ENCODE measurements at regions not wholly inside any gene's neighbourhood (a gene's known extent, or its start where the extent isn't known, plus 50 kb on each side); places are given as distances from the start of the nearest gene placed in this dataset.

DNA sequence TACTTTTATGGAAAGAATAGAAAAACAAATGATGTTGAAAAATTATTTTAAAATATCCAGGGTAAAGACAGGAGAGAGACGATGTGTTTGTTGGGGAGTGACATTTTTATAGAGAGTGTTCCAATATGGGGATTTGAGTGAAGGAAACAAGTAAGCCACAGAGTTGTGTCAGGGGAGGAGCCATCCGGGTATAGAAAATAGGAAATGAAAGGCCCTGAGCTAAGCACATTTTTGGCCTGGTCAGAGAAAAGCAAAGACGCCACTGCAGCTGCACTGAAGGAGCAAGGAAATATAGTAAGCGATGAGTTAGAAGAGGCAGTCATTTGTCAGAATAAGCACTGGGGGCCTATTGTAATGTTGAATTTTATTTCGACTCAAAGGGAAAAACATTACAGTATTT, 107.3 kb upstream of the ADGRL4 start:
- TF ChIP-seq, protein P1, sequence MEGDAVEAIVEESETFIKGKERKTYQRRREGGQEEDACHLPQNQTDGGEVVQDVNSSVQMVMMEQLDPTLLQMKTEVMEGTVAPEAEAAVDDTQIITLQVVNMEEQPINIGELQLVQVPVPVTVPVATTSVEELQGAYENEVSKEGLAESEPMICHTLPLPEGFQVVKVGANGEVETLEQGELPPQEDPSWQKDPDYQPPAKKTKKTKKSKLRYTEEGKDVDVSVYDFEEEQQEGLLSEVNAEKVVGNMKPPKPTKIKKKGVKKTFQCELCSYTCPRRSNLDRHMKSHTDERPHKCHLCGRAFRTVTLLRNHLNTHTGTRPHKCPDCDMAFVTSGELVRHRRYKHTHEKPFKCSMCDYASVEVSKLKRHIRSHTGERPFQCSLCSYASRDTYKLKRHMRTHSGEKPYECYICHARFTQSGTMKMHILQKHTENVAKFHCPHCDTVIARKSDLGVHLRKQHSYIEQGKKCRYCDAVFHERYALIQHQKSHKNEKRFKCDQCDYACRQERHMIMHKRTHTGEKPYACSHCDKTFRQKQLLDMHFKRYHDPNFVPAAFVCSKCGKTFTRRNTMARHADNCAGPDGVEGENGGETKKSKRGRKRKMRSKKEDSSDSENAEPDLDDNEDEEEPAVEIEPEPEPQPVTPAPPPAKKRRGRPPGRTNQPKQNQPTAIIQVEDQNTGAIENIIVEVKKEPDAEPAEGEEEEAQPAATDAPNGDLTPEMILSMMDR (IDR thresholded peaks at IDR 0.05; ENCODE audit: poor library complexity, severe bottlenecking): no peak
- TF ChIP-seq EZH2 (IDR thresholded peaks at IDR 0.05; ENCODE audit: borderline replicate concordance, insufficient read depth, low read length, poor library complexity, severe bottlenecking) (no peak), POLR2AphosphoS5 (IDR thresholded peaks at IDR 0.05) (no peak), TAF1 (IDR thresholded peaks at IDR 0.05; ENCODE audit: low read depth) (no peak), RAD21 (conservative IDR thresholded peaks at IDR 0.05) (no peak)

Data from neural cell (in vitro differentiated cells).